Left lung (tissue), 4 donors: ENCODE measurements at regions not wholly inside any gene's neighbourhood (a gene's known extent, or its start where the extent isn't known, plus 50 kb on each side); places are given as distances from the start of the nearest gene placed in this dataset.
A peak's percentile ranks its signal among the peaks of the same experiment; 100 is the strongest.
"Not testable (repeated sequence)": the region's sequence is repeated elsewhere in the genome, so short reads cannot be mapped to it uniquely, and the experiment has no call there.

ENCODE experiments used
- ATAC-seq: fragments of 200-7000 bp; cut with Tn5 transposase; one replicate; pipeline ENCODE4 v1.9.1; 2020; ENCODE audit warnings: moderate library complexity
- DNase-seq, 4 donors: peaks; one replicate each; pipeline ENCODE4 v3.0.0-alpha.2; 2013 to 2020
- H3K27ac ChIP-seq, 2 donors: fragments of 200-600 bp; sonication (generic) in 1 of 2; one replicate each; pipeline versions ENCODE4 v1.5.0 to v1.8.0; 2020 to 2021
- H3K27me3 ChIP-seq, 2 donors: fragments of 200-600 bp; sonication (generic) in 1 of 2; one replicate each; pipeline versions ENCODE4 v1.5.0 to v1.8.0; 2020 to 2021
- H3K36me3 ChIP-seq, 2 donors: fragments of 200-600 bp; sonication (generic) in 1 of 2; one replicate each; pipeline versions ENCODE4 v1.5.0 to v1.8.0; 2020 to 2021
- H3K4me1 ChIP-seq, 2 donors: fragments of 200-600 bp; one replicate each; pipeline ENCODE4 v1.8.0; 2021
- H3K4me3 ChIP-seq, 2 donors: fragments of 200-600 bp; sonication (generic) in 1 of 2; one replicate each; pipeline versions ENCODE4 v1.5.0 to v1.8.0; 2020 to 2021; ENCODE audit warnings: mild to moderate bottlenecking in 1 of 2
- H3K9me3 ChIP-seq, 2 donors: fragments of 200-600 bp; sonication (generic) in 1 of 2; one replicate each; pipeline versions ENCODE4 v1.5.0 to v1.8.0; 2020 to 2021
- intact Hi-C, 2 donors: fragments of 100-400 bp; cut with DNase I; formaldehyde crosslinking; loops; one replicate each; pipeline versions ENCODE4 v1.11.2 to v1.14.2; 2022
- TF ChIP-seq, protein P1 (sequence below), 2 donors: fragments of 200-600 bp; sonication (generic) in 1 of 2; IDR thresholded peaks; one replicate each; pipeline versions ENCODE4 v1.5.0 to v1.8.0; 2021; ENCODE audit warnings: antibody characterized with exemption in 2 of 2
- donor health status: DM: no; HTN: yes; CAD: no.
- donor health status: DM: no; HTN: no; CAD: no.

DNA sequence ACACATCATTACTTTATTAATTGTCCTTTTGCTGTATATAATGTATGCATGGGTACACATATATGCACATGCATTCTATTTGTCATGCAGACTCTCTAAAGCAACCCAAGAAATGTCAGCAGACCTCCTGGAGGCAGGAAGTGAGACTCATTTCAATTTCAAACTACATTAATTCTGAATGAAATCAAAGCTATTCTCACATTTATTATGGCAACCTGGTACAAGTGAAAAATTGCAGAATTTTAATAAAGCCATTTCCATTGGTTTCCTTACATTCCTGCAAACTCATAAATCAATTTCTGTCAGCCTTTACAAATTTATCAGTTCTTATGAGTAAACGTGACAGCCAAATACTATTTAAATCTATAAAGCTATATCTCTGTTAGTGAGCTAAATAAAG is 430.4 kb upstream of the NUDT12 start:
- no peak for ATAC-seq
- Histone ChIP-seq H3K4me3 (no peak overlapping the region), H3K9me3 (peaks cover 0 to 8% of the 10 kb centered on the region in 2 donors), H3K27ac (no peak overlapping the region), H3K4me1 (no peaks in the 10 kb centered on the region), H3K27me3 (no peaks in the 10 kb centered on the region), H3K36me3 (no peaks in the 10 kb centered on the region)
- intact Hi-C loops, result no loop called here
- TF ChIP-seq, protein P1, sequence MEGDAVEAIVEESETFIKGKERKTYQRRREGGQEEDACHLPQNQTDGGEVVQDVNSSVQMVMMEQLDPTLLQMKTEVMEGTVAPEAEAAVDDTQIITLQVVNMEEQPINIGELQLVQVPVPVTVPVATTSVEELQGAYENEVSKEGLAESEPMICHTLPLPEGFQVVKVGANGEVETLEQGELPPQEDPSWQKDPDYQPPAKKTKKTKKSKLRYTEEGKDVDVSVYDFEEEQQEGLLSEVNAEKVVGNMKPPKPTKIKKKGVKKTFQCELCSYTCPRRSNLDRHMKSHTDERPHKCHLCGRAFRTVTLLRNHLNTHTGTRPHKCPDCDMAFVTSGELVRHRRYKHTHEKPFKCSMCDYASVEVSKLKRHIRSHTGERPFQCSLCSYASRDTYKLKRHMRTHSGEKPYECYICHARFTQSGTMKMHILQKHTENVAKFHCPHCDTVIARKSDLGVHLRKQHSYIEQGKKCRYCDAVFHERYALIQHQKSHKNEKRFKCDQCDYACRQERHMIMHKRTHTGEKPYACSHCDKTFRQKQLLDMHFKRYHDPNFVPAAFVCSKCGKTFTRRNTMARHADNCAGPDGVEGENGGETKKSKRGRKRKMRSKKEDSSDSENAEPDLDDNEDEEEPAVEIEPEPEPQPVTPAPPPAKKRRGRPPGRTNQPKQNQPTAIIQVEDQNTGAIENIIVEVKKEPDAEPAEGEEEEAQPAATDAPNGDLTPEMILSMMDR (IDR thresholded peaks at IDR 0.05), result no peak
- no peak for DNase-seq

DNA sequence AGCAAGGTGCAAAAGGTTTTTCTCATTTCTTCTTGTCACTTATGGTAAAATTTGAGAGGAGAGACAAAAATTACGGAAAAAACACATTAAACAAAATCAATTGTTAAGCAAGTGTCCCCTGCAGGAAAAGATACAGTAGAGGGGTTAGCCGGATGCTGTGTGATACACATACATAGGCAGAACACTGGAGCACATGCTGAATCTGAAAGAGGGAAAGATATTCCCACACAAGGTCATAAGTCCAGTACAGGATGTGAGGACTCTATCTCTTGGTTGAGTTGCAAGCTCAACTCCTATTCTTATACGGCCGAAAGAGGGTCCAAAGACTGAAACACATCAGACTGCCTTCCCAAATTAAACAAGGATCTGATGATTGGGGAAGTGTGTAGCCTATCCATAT is 427.5 kb upstream of the NUDT12 start:
- ATAC-seq (no peak), DNase-seq (no peak)
- intact Hi-C loops, result no loop called here
- H3K4me3 ChIP-seq, result no peak overlapping the region
- H3K36me3 ChIP-seq, result no peaks in the 10 kb centered on the region
- TF ChIP-seq, protein P1 (IDR thresholded peaks at IDR 0.05), result no peak
- H3K27me3 ChIP-seq, result no peaks in the 10 kb centered on the region
- no peak overlapping the region for H3K27ac ChIP-seq
- H3K9me3 ChIP-seq, result no peaks in the 10 kb centered on the region
- H3K4me1 ChIP-seq, result no peaks in the 10 kb centered on the region

DNA sequence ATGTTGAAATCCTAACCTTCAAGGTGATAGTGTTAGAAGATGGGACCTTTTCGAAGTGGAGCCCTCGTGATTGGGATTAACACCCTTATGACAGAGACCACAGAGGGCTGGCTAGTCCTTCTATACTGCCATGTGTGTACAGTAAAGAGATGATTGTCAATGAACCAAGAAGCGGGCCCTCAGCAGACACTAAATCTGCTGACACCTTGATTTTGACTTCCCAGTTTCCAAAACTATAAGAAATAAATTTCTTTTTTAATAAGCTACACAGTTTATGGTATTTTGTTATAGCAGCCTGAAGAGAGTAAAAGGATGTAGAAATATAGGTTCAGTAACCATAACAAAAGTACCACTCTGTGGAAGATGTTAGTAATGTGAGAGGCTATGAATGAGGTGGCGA is 419.0 kb upstream of the NUDT12 start:
- H3K27ac ChIP-seq, result no peak overlapping the region
- DNase-seq (no peak), ATAC-seq (no peak)
- no peaks in the 10 kb centered on the region for H3K4me1 ChIP-seq
- intact Hi-C loops, result no loop called here
- no peak overlapping the region for H3K4me3 ChIP-seq
- TF ChIP-seq, protein P1 (IDR thresholded peaks at IDR 0.05), result no peak
- H3K36me3 ChIP-seq, result no peaks in the 10 kb centered on the region
- no peaks in the 10 kb centered on the region for H3K27me3 ChIP-seq
- H3K9me3 ChIP-seq, result peaks cover 0 to 3% of the 10 kb centered on the region in 2 donors

DNA sequence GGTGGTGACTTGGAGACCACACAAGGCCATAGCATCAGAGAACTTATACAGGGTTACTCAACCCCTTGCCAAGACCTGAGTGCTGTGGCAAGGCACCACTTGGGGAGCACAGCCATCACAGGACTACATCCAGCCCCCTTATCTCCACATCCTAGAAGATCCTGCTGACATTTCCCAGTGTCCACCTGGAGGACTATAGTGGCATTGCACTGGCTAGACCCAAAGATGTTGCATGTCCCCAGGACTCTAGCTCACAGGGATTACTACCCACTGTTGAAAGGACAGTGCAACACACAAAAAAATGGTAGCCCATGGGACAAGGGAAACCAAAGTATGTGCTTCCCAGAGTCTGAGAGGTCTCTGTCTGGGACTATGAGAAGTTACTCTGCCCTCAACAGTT is 411.1 kb upstream of the NUDT12 start:
- Histone ChIP-seq H3K27ac (no peak overlapping the region), H3K9me3 (peaks cover 0 to 31% of the 10 kb centered on the region in 2 donors), H3K27me3 (no peaks in the 10 kb centered on the region), H3K4me1 (no peaks in the 10 kb centered on the region), H3K4me3 (no peak overlapping the region), H3K36me3 (no peaks in the 10 kb centered on the region)
- TF ChIP-seq, protein P1 (IDR thresholded peaks at IDR 0.05), result no peak
- ATAC-seq, result no peak
- no peak for DNase-seq
- intact Hi-C loops, result no loop called here

DNA sequence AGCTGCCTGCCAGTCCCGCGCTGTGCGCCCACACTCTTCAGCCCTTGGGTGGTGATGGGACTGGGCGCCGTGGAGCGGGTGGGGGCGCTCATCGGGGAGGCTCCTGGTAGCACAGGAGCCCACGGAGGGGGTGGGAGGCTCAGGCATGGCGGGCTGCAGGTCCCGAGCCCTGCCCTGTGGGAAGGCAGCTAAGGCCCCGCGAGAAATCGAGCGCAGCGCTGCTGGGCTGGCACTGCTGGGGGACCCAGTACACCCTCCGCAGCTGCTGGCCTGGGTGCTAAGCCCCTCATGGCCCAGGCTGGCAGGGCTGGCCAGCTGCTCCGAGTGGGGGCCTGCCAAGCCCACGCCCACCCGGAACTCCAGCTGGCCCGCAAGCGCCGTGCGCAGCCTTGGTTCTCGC is 403.7 kb upstream of the NUDT12 start:
- DNase-seq, result peak in 1 of 4 donors; percentile 53
- H3K27ac ChIP-seq, intact Hi-C loops: not testable (repeated sequence)

DNA sequence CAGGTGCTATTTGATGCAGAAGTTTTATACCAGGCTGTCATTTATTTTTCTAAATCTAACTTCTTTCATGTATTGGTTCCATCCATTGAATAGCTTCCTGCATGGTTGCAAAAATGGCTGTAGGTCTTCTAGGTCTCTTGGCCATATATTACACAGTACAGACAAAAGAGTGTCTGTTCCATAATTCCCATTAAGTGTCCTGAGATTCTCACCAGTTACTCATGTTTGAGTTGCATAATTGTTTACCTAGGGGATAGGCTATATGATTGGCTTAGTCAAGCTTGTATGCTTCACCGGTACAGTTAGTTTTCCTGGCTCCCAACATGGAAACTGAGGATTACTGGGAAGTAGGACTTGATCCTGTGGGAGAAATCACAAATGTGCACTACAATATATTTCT is 399.4 kb upstream of the NUDT12 start:
- DNase-seq (no peak), ATAC-seq (no peak)
- Histone ChIP-seq H3K4me3 (no peak overlapping the region), H3K9me3 (peaks cover 0 to 39% of the 10 kb centered on the region in 2 donors), H3K36me3 (no peaks in the 10 kb centered on the region), H3K4me1 (no peaks in the 10 kb centered on the region), H3K27me3 (no peaks in the 10 kb centered on the region), H3K27ac (no peak overlapping the region)
- intact Hi-C loops, result no loop called here
- TF ChIP-seq, protein P1 (IDR thresholded peaks at IDR 0.05), result no peak

More for the DNA sequence above, 403.7 kb upstream of the NUDT12 start:
- H3K9me3 ChIP-seq, result peaks cover 0 to 38% of the 10 kb centered on the region in 2 donors
- ATAC-seq, H3K4me1 ChIP-seq, H3K36me3 ChIP-seq, H3K27me3 ChIP-seq, H3K4me3 ChIP-seq: not testable (repeated sequence)
